ENCODE measurements at regions not wholly inside any gene's neighbourhood (a gene's known extent, or its start where the extent isn't known, plus 50 kb on each side); places are given as distances from the start of the nearest gene placed in this dataset.

DNA sequence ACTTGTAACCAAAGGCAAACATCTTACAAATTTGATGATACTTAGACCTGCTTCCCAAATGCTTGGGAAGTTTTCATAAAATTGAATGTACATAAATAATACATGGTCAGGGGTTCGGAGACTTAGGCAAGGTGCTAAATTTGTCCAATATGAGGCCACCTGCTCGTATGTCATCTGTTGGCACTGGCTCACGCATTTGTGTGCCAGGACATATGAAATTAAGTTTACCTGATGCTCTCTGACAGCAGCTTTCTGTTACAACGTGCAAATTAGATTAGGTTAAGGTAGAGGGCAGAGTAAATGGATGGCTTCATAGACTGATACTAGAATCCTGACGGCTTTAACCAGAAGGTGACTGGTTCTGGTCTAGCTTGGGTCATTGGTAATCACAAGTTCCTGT is 970.3 kb upstream of the RBFOX1 start:
- DNase-seq, result no peak
- Mint-ChIP-seq H3K27me3 (no peaks in the 10 kb centered on the region), H3K27ac (no peak overlapping the region), H3K4me3 (no peak overlapping the region), H3K4me1 (ENCODE audit: low read depth in 2 of 2) (no peaks in the 10 kb centered on the region), H3K9me3 (peaks cover 12 to 18% of the 10 kb centered on the region in 2 donors), H3K36me3 (ENCODE audit: insufficient read depth) (no peaks in the 10 kb centered on the region)
- no peak for ATAC-seq (replicated peaks)

DNA sequence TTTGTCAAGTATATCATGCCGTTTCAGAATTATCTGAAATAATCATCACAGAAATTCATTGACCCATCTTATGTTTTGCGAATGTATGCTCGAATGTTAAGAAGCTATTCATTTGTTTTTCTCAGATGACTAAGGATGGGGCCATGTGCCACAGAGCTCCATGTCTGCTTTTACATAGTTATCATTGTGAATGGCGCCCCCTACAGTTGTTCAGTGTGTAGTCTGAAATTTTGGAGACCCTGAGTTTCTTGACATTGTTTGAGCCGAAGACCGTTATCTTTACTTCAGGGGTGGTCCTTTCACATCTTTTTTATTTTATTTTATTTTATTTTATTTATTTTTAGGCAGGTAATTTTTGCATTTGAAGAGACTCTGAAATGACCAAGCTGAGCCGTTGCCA is 972.0 kb upstream of the RBFOX1 start:
- no peak for ATAC-seq (replicated peaks)
- no peaks in the 10 kb centered on the region for H3K4me1 Mint-ChIP-seq (ENCODE audit: low read depth in 2 of 2)
- H3K27ac Mint-ChIP-seq, result no peak overlapping the region
- DNase-seq, result no peak
- H3K9me3 Mint-ChIP-seq, result peaks cover 10 to 16% of the 10 kb centered on the region in 2 donors
- no peaks in the 10 kb centered on the region for H3K27me3 Mint-ChIP-seq
- H3K36me3 Mint-ChIP-seq (ENCODE audit: insufficient read depth), result no peaks in the 10 kb centered on the region
- H3K4me3 Mint-ChIP-seq, result no peak overlapping the region

DNA sequence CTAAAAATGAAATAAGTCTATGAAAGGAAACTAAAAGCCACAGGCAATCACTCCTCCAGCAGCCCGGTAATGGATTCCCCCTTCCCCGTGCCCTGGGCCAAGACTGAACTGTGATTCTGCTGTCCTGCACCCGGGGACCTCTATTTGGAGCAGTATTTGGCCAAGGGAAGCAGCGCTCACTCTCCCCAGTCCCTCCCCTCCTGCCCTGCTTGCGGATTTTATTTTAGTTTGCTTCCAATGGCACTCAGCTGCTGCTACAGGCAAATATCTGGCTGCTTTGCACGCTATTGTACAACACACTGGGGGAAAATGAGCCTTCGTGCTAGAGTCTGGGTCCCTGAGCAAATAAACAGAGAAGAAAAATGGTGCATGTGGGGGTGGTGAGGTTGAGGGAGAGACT is 975.7 kb upstream of the RBFOX1 start:
- Mint-ChIP-seq H3K4me1 (ENCODE audit: low read depth in 2 of 2) (no peaks in the 10 kb centered on the region), H3K27ac (no peak overlapping the region), H3K27me3 (no peaks in the 10 kb centered on the region), H3K36me3 (ENCODE audit: insufficient read depth) (no peaks in the 10 kb centered on the region), H3K9me3 (peaks cover 7 to 8% of the 10 kb centered on the region in 2 donors), H3K4me3 (no peak overlapping the region)
- DNase-seq (no peak), ATAC-seq (replicated peaks) (no peak)

DNA sequence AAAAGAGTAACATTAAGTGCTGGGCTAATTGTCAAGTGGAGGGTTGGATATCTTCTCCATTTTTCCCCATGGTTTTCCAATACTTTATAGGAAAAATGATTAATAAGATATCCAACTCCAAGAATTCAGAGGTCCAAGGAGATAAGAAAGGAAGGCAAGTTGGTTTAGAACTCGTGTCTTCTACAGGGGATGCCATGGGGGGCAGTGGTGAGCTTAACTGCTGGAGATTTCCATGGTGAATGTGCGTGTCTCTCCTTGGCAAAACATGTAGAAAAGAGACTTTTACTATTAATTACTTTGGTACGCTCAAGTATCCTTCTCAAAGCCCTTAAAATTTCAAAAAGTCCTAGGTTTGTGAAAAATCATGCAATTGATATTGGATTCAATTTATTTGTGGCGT is 982.9 kb upstream of the RBFOX1 start:
- Mint-ChIP-seq H3K27ac (no peak overlapping the region), H3K4me3 (no peak overlapping the region), H3K9me3 (peaks cover 8 to 13% of the 10 kb centered on the region in 2 donors), H3K36me3 (ENCODE audit: insufficient read depth) (no peaks in the 10 kb centered on the region), H3K4me1 (ENCODE audit: low read depth in 2 of 2) (no peaks in the 10 kb centered on the region), H3K27me3 (no peaks in the 10 kb centered on the region)
- DNase-seq, result no peak
- no peak for ATAC-seq (replicated peaks)

DNA sequence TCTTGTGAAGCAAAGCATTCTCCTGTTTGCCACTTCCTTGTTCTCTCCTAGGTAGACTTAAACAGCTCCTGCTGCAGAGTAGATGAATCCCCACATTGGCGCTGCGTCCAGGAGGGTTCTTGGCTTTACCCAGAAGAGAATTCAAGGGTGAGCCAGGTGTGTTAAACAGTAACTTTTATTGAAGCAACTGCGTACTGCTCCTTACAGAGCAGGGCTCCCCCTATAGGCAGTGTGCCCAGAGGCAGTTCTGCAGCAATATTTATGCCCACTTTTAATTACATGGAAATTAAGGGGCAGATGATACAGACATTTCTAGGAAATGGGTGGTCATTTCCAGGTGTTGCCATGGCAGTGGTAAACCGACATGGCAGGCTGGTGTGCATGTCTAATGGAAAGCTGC is 987.6 kb upstream of the RBFOX1 start:
- Mint-ChIP-seq H3K4me3 (no peak overlapping the region), H3K36me3 (ENCODE audit: insufficient read depth) (no peaks in the 10 kb centered on the region), H3K27ac (no peak overlapping the region), H3K27me3 (no peaks in the 10 kb centered on the region), H3K4me1 (ENCODE audit: low read depth in 2 of 2) (no peaks in the 10 kb centered on the region), H3K9me3 (peaks cover 4 to 27% of the 10 kb centered on the region in 2 donors)
- no peak for ATAC-seq (replicated peaks)
- DNase-seq, result no peak

DNA sequence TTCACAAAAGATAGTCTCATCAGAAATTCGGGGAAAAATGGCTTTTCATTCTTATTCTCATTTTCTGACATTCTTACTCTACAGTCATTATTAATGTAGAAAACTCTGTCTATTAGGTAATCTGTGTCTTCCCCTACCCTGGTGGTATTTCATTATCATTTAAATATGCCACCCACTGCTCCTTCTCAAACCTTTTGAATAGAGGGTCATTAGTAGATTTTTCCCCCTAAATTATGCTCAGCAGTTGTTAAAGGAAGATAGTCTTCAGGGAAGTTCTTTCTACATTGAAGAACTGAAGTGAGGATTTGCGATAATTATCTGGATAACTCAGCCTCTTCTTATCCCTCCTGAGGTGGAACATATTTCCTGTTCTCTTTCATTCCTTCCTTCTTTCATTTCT is 989.5 kb upstream of the RBFOX1 start:
- Mint-ChIP-seq H3K4me3 (no peak overlapping the region), H3K27ac (no peak overlapping the region), H3K36me3 (ENCODE audit: insufficient read depth) (peaks cover 2% of the 10 kb centered on the region), H3K4me1 (ENCODE audit: low read depth in 2 of 2) (no peaks in the 10 kb centered on the region), H3K9me3 (peaks cover 6 to 30% of the 10 kb centered on the region in 2 donors), H3K27me3 (no peaks in the 10 kb centered on the region)
- DNase-seq (no peak), ATAC-seq (replicated peaks) (no peak)

DNA sequence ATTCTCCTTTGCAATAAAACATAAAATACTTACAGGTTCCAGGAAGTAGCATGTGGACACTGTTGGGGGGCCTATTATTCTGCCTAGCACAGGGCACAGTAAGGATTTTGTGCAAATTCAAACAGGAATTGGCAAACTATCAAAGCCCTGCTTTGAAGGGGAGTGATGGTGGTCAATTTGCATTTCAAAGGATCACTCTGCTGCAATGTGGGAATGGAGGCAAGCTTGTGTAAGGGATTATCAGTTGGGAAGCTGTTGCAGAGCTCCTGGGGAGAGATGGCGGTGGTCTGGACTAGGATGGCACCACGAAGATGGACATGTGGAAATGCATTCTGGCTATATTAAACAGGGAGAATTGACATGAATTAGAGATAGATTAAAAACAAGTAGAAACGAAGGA is 990.7 kb upstream of the RBFOX1 start:
- ATAC-seq (replicated peaks), result no peak

DNA sequence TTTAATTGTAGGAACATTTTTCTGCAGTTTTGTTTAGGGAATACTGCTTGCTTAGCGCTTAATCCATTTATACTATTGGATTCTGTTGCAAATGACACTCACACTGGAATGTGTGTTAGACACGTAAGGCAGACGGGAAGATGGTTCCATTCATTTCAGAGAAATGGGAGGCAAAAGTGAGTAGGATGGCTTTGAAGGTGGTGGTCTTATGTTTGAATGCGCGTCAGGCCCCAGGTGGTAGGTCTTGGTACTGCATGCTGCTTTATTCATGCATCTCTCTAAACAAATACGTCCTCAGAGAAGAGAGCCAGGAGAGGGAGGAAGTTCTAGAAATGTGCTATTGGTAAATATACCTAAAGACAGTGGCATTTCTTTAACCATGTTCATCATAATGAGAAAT is 997.6 kb upstream of the RBFOX1 start:
- DNase-seq, result no peak
- H3K27ac Mint-ChIP-seq, result peak overlapping the region in 1 of 2 donors; percentile 27
- H3K27me3 Mint-ChIP-seq, result no peaks in the 10 kb centered on the region
- no peak overlapping the region for H3K4me3 Mint-ChIP-seq
- H3K36me3 Mint-ChIP-seq (ENCODE audit: insufficient read depth), result peaks cover 2% of the 10 kb centered on the region
- no peak for ATAC-seq (replicated peaks)
- H3K4me1 Mint-ChIP-seq (ENCODE audit: low read depth in 2 of 2), result no peaks in the 10 kb centered on the region
- peaks cover 5 to 19% of the 10 kb centered on the region in 2 donors for H3K9me3 Mint-ChIP-seq

More for the DNA sequence above, 990.7 kb upstream of the RBFOX1 start:
- peaks cover 2% of the 10 kb centered on the region for H3K36me3 Mint-ChIP-seq (ENCODE audit: insufficient read depth)
- no peak overlapping the region for H3K27ac Mint-ChIP-seq
- H3K9me3 Mint-ChIP-seq, result peaks cover 4 to 30% of the 10 kb centered on the region in 2 donors
- no peaks in the 10 kb centered on the region for H3K4me1 Mint-ChIP-seq (ENCODE audit: low read depth in 2 of 2)
- H3K4me3 Mint-ChIP-seq, result no peak overlapping the region
- no peak for DNase-seq
- no peaks in the 10 kb centered on the region for H3K27me3 Mint-ChIP-seq

DNA sequence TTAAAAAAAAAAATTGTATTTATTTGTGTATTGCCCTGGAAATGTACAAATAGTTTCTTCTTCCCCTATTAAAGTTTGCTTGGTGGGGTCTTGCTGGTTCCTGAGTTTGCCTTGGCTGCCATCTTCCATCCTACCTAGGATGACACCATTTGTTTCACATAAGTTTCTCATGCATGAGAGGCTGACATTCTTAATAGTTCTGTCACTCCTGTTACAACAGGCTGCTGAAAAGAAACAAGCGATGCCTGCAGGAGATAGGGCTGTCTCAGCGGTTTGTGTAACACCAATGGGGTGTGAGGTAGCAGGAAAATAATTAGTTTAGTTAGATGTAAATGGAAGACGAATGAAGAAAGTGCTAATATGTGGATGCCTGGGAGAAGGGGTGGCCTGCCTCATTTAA is 1000.9 kb upstream of the RBFOX1 start:
- ATAC-seq (replicated peaks) (no peak), DNase-seq (no peak)
- Mint-ChIP-seq H3K36me3 (ENCODE audit: insufficient read depth) (no peaks in the 10 kb centered on the region), H3K9me3 (peaks cover 13 to 23% of the 10 kb centered on the region in 2 donors), H3K4me3 (no peak overlapping the region), H3K27ac (no peak overlapping the region), H3K27me3 (no peaks in the 10 kb centered on the region), H3K4me1 (ENCODE audit: low read depth in 2 of 2) (no peaks in the 10 kb centered on the region)

DNA sequence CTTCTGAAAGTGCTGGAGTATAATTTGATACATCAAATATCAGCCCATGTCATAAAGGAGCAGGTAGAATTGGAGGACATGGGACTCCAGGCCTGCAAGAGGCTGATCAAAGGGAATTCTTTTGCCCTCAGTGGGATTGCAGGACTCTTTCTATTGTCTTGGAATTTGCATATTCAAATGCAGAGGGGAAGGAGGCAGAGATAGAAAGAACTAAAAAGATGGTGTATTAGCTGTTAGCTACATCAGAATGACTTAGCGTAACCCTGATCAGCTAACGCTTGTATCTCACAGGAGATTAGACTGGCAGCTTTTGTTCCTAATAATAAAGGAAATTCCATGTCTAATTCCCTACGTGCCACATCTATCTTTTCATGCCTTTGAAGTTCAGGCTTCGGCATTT is 1014.7 kb upstream of the RBFOX1 start:
- H3K36me3 Mint-ChIP-seq (ENCODE audit: insufficient read depth), result no peaks in the 10 kb centered on the region
- no peaks in the 10 kb centered on the region for H3K27me3 Mint-ChIP-seq
- DNase-seq (no peak), ATAC-seq (replicated peaks) (no peak)
- no peaks in the 10 kb centered on the region for H3K4me1 Mint-ChIP-seq (ENCODE audit: low read depth in 2 of 2)
- no peak overlapping the region for H3K27ac Mint-ChIP-seq
- H3K4me3 Mint-ChIP-seq, result no peak overlapping the region
- peaks cover 12 to 18% of the 10 kb centered on the region in 2 donors for H3K9me3 Mint-ChIP-seq

DNA sequence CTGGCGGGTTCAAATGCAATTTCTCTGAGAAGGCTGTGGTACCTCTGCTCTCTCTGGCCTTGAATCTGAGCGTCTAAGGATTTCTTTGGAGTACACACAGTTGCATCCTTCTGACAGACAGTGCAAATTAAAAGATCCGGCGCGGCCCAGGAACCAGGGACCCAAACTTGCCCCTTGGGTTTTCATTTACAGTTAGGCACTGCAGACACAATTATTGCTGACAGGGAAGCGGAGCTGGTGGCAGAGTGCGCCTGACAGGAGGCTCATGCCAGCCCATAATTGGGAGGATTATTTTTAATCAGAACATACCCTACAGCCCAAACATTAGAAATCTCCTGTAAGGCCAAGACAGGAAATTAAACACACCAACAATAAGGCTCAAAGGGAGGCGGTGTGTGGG is 1023.4 kb upstream of the RBFOX1 start:
- no peak for ATAC-seq (replicated peaks)
- no peak overlapping the region for H3K4me3 Mint-ChIP-seq

DNA sequence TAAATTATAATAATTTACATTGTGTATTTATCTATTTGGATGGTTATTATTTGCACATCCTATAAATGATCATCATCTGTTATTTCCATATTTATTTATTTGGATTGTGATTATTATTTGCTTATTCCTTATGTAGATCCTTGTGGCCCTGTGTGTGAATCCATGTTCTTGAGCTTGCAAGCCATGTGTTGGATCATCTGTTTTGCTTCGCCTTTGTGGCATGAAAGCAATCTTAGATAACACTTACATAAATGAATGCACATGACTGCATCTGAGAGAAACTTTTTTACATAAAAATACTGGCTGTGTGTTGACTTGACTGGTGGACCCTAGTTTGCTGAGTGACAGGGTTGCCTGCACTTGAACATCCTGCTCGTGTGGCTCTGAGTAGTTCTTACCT is 1024.5 kb upstream of the RBFOX1 start:
- Mint-ChIP-seq H3K36me3 (ENCODE audit: insufficient read depth) (no peaks in the 10 kb centered on the region), H3K27me3 (no peaks in the 10 kb centered on the region), H3K27ac (no peak overlapping the region), H3K4me1 (ENCODE audit: low read depth in 2 of 2) (no peaks in the 10 kb centered on the region), H3K4me3 (no peak overlapping the region), H3K9me3 (peaks cover 8 to 19% of the 10 kb centered on the region in 2 donors)
- no peak for DNase-seq
- no peak for ATAC-seq (replicated peaks)

More for the DNA sequence above, 1023.4 kb upstream of the RBFOX1 start:
- no peak for DNase-seq
- H3K4me1 Mint-ChIP-seq (ENCODE audit: low read depth in 2 of 2), result no peaks in the 10 kb centered on the region
- H3K27me3 Mint-ChIP-seq, result no peaks in the 10 kb centered on the region
- peaks cover 8 to 21% of the 10 kb centered on the region in 2 donors for H3K9me3 Mint-ChIP-seq
- H3K27ac Mint-ChIP-seq, result no peak overlapping the region
- no peaks in the 10 kb centered on the region for H3K36me3 Mint-ChIP-seq (ENCODE audit: insufficient read depth)

DNA sequence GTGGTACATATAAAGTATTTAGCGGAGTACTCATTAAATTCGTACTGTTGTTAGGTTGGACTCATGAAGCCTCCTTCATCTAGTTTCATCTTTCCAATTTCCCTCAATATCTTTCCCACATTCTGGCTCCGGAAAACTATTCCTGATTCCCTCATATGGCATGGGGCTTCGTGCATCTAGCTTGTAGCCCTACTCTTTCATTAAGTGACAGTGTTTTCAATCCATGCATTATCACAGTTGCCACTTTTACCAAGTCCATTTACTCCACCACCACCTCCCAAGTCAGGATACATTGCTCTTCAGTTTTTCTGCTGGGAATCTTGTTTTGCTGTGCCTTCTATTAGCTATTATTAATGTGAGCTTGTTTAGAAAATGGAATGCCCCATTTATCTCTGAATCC is 1032.1 kb upstream of the RBFOX1 start:
- Mint-ChIP-seq H3K36me3 (ENCODE audit: insufficient read depth) (no peaks in the 10 kb centered on the region), H3K9me3 (peaks cover 15 to 19% of the 10 kb centered on the region in 2 donors), H3K27ac (no peak overlapping the region), H3K4me1 (ENCODE audit: low read depth in 2 of 2) (no peaks in the 10 kb centered on the region), H3K4me3 (no peak overlapping the region), H3K27me3 (no peaks in the 10 kb centered on the region)
- no peak for DNase-seq
- ATAC-seq (replicated peaks), result no peak

DNA sequence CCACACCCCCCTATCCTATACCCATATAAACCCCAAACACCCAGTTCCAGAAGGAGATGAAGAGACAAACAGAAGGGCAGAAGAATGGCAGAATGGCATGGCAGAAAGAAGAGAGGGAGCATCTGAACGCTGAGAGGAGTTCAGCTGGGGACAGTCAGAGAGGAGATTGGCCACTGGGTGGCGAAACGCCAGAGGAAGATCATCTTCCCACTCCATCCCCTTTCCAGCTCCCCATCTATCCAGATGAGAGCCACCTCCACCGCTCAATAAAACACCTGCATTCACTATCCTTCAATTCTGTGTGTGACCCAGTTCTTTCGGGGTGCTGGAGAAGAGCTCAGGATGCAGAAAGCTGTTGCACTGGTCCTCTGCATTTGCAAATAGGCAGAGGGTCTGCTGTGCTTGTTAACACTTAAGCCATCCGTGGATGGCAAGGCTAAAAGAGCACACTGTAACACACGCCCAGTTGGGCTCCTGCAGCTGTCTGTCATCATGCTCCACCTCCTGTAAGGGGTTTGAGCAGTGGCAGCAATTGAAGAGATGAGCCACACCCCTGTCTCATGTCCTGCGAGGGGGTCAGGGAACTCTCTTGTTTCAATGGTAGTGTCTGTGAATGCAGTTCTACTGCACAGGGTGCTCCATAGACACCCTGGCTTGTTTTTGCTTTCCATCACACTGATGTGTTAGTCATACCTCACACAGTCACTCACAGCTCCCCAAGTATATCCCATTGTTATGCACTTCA is 1034.8 kb upstream of the RBFOX1 start:
- Mint-ChIP-seq H3K36me3 (ENCODE audit: insufficient read depth) (no peaks in the 10 kb centered on the region), H3K4me1 (ENCODE audit: low read depth in 2 of 2) (no peaks in the 10 kb centered on the region), H3K9me3 (peaks cover 14% of the 10 kb centered on the region in 2 donors), H3K4me3 (no peak overlapping the region), H3K27me3 (no peaks in the 10 kb centered on the region), H3K27ac (no peak overlapping the region)
- DNase-seq (no peak), ATAC-seq (replicated peaks) (no peak)
